ENCODE measurements at regions not wholly inside any gene's neighbourhood (a gene's known extent, or its start where the extent isn't known, plus 50 kb on each side); places are given as distances from the start of the nearest gene placed in this dataset.

DNA sequence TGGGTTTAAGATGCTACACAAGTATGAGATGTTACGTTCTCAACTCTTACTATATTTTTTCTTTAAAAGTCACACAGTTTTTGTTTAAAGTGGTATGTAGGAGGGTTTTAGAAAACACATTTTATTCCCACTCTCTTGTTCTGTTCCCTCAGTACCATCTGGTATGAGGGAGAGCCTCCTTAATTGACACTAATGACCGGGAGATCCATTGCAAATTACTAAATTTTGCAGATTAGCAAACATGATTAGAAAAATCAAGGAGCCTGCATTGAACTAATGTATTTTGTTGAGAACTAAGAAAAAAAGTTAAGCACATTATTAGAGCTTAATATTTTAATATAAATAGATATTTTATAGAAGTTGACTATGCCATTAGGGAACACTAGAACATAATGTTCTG lies 87.3 kb upstream of the UNC5C start:
- H3K27ac Mint-ChIP-seq: no peak overlapping the region
- H3K9me3 Mint-ChIP-seq: no peaks in the 10 kb centered on the region
- no peak for DNase-seq
- H3K27me3 Mint-ChIP-seq: no peaks in the 10 kb centered on the region
- H3K4me3 Mint-ChIP-seq: no peak overlapping the region
- no peak for ATAC-seq
- no peaks in the 10 kb centered on the region for H3K4me1 Mint-ChIP-seq

- no peak overlapping the region for H3K27ac Mint-ChIP-seq
- H3K9me3 Mint-ChIP-seq: no peaks in the 10 kb centered on the region
- no peaks in the 10 kb centered on the region for H3K27me3 Mint-ChIP-seq
- no peak overlapping the region for H3K4me3 Mint-ChIP-seq
- H3K4me1 Mint-ChIP-seq: no peaks in the 10 kb centered on the region
- DNase-seq (no peak), ATAC-seq (no peak)
Observed at GRCh38 chr4:95627709-95628108, 78.9 kb upstream of the UNC5C start.

DNA sequence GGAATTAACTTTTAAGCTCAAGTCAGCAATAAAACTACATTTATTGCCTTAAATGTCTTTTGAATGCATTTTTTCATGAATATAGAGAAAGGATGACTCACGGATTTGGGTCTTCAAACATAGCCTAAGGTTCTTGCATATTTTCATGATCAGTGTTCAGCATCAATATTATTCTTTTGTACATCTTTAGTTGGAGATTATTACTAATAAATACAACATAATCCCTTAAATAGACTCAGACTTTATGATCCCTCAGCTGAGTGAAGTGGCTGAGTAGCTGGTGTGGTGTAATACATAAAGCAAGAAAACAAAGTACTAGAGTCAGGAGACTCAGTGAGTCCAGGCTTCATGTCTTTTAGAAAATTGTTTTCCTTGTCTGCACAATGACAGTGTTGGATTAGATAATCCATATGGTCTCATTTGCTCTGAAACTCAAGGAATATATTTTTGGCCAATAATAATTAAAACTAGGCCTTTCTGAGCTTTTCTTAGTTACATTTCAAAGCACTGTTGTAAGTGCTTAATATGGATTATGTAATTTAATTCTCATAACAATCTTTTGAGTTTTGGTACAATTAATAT lies 78.3 kb upstream of the UNC5C start:
- ATAC-seq (no peak), DNase-seq (no peak)
- H3K9me3 Mint-ChIP-seq: no peaks in the 10 kb centered on the region
- H3K4me3 Mint-ChIP-seq: no peak overlapping the region
- no peak overlapping the region for H3K27ac Mint-ChIP-seq
- no peaks in the 10 kb centered on the region for H3K4me1 Mint-ChIP-seq
- H3K27me3 Mint-ChIP-seq: no peaks in the 10 kb centered on the region

GRCh38 chr4:95625020-95625419 lies 76.2 kb upstream of the UNC5C start:
- DNase-seq (no peak), ATAC-seq (no peak)
- Mint-ChIP-seq H3K4me3 (no peak overlapping the region), H3K27ac (no peak overlapping the region), H3K4me1 (no peaks in the 10 kb centered on the region), H3K9me3 (no peaks in the 10 kb centered on the region), H3K27me3 (no peaks in the 10 kb centered on the region)

- H3K27ac Mint-ChIP-seq: no peak overlapping the region
Observed at GRCh38 chr4:95619525-95620443, 71.0 kb upstream of the UNC5C start.

DNA sequence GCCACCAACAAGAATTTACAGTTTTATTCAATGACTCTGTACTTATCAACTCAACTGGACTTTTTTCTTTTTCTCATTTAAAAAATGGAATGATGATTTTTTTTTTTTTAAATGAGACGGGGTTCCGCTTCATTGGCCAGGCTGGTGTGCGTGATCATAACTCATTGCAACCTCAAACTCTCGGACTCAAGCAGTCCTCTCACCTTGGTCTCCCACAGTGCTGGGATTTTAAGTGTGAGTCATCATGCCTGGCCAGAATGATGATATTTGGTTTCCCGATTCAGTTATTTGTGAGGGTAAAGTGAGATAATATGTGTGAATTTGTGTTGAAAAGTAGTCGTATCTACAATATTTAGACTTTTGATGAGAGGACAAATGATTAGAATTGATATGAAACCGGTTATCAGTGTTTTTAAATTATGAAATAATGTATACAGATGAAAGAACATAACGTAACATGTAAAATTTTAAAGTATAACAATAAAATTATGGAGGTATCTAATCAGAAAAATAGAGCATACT lies 66.0 kb upstream of the UNC5C start:
- no peaks in the 10 kb centered on the region for H3K27me3 Mint-ChIP-seq
- no peak overlapping the region for H3K27ac Mint-ChIP-seq
- no peak for ATAC-seq
- no peak for DNase-seq
- no peak overlapping the region for H3K4me3 Mint-ChIP-seq
- H3K9me3 Mint-ChIP-seq: no peaks in the 10 kb centered on the region
- no peaks in the 10 kb centered on the region for H3K4me1 Mint-ChIP-seq

More at GRCh38 chr4:95619525-95620443, 71.0 kb upstream of the UNC5C start:
- Mint-ChIP-seq H3K9me3 (no peaks in the 10 kb centered on the region), H3K4me3 (no peak overlapping the region), H3K4me1 (no peaks in the 10 kb centered on the region), H3K27me3 (no peaks in the 10 kb centered on the region)
- no peak for DNase-seq
- no peak for ATAC-seq

GRCh38 chr4:95610061-95610569 lies 61.3 kb upstream of the UNC5C start:
- DNase-seq: no peak
- Mint-ChIP-seq H3K27ac (no peak overlapping the region), H3K27me3 (peaks cover 8% of the 10 kb centered on the region), H3K4me3 (no peak overlapping the region), H3K9me3 (no peaks in the 10 kb centered on the region), H3K4me1 (no peaks in the 10 kb centered on the region)
- no peak for ATAC-seq

- no peak overlapping the region for H3K27ac Mint-ChIP-seq
- peaks cover 8% of the 10 kb centered on the region for H3K27me3 Mint-ChIP-seq
Observed at GRCh38 chr4:95606739-95607138, 58.0 kb upstream of the UNC5C start.

DNA sequence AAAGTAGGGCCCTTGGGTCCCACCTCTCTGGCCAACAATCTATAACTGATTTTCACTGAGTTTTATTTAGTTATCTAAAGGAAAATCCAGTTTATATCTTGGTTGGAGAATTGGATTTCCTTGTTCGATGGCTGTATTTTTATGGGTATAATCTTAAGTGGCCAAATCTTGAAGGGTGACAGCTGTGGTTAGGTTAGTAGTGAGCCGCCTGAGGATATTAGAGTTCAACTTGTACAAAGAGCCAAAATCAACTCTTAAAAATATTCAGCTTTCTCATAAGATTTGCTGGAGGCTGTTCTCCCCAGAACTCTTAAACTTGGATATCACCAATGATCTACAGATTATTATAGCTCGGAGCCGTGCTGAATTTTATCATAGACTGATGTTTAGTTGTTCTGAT lies 54.6 kb upstream of the UNC5C start:
- peaks cover 8% of the 10 kb centered on the region for H3K27me3 Mint-ChIP-seq
- H3K9me3 Mint-ChIP-seq: no peaks in the 10 kb centered on the region
- ATAC-seq (no peak), DNase-seq (no peak)
- no peak overlapping the region for H3K4me3 Mint-ChIP-seq
- peaks cover 5% of the 10 kb centered on the region for H3K4me1 Mint-ChIP-seq
- no peak overlapping the region for H3K27ac Mint-ChIP-seq

More at GRCh38 chr4:95606739-95607138, 58.0 kb upstream of the UNC5C start:
- DNase-seq (no peak), ATAC-seq (no peak)
- no peaks in the 10 kb centered on the region for H3K4me1 Mint-ChIP-seq
- no peak overlapping the region for H3K4me3 Mint-ChIP-seq
- no peaks in the 10 kb centered on the region for H3K9me3 Mint-ChIP-seq

GRCh38 chr4:95602872-95603271 lies 54.1 kb upstream of the UNC5C start:
- DNase-seq: no peak
- Mint-ChIP-seq H3K4me3 (no peak overlapping the region), H3K27me3 (peaks cover 8% of the 10 kb centered on the region), H3K27ac (no peak overlapping the region), H3K9me3 (no peaks in the 10 kb centered on the region), H3K4me1 (peaks cover 5% of the 10 kb centered on the region)
- ATAC-seq: no peak

- Mint-ChIP-seq H3K27ac (no peak overlapping the region), H3K27me3 (no peaks in the 10 kb centered on the region), H3K4me3 (no peak overlapping the region), H3K4me1 (peaks cover 5% of the 10 kb centered on the region), H3K9me3 (no peaks in the 10 kb centered on the region)
- DNase-seq (no peak), ATAC-seq (no peak)
Observed at GRCh38 chr4:95601356-95601755, 52.6 kb upstream of the UNC5C start.

DNA sequence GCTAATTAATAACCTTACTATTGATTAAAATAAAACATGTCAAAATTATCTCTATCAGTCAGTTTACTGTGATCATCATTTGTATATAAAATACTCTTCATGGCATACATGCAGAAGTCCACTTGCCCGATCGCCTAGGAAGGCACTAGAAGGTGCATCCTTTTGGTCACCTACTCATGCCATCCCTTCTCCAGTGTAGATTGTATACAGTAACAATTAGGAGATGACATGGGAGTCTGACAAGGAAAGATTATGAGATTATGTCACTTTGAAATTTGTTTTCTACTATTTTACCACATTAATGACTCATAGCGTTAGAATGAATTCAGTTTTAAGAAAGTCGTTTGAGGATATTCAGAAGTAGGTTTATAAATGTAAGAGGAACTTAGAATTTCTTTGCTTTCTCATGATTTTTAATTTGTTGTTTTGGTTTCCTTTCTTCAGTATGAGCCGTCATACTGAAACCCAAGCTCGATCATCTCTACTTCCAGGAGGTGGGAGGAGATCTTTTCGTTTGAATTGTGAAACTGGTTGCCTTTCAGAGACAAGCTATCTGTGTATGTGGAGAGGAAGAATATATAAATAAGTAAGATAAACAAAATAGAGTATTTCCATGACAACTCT lies 51.1 kb upstream of the UNC5C start:
- Mint-ChIP-seq H3K9me3 (no peaks in the 10 kb centered on the region), H3K4me3 (no peak overlapping the region), H3K27ac (no peak overlapping the region), H3K4me1 (peaks cover 5% of the 10 kb centered on the region), H3K27me3 (no peaks in the 10 kb centered on the region)
- no peak for DNase-seq
- peak; percentile 72 for ATAC-seq
